OCI-LY3 (cell line): ENCODE measurements at regions not wholly inside any gene's neighbourhood (a gene's known extent, or its start where the extent isn't known, plus 50 kb on each side); places are given as distances from the start of the nearest gene placed in this dataset.

Experiments used
- H2AFZ ChIP-seq: fragments of 200-600, 300-600 bp; shearing (Covaris generic); 2 replicates; pipeline ENCODE4 v1.6.0; 2014; ENCODE audit warnings: antibody characterized with exemption, low read depth, low read length
- H3K27ac ChIP-seq: fragments of 200-600, 300-600 bp; sonication (generic); 2 replicates; pipeline ENCODE4 v1.5.1; 2014; ENCODE audit warnings: mild to moderate bottlenecking, low read length, moderate library complexity, mixed read lengths
- H3K27me3 ChIP-seq: fragments of 200-600, 300-600 bp; sonication (generic); 2 replicates; pipeline ENCODE4 v1.6.1; 2014; ENCODE audit warnings: low read depth, low read length, mixed read lengths
- H3K36me3 ChIP-seq: fragments of 200-600, 300-600 bp; sonication (generic); replicated peaks from 2 replicates; pipeline ENCODE3; 2014; ENCODE audit warnings: low read depth, low read length, mixed read lengths
- H3K4me1 ChIP-seq: fragments of 300-600, 200-600 bp; sonication (generic); 2 replicates; pipeline ENCODE4 v1.6.1; 2014; ENCODE audit warnings: low read length, mixed read lengths
- H3K4me2 ChIP-seq: fragments of 200-600, 300-600 bp; sonication (generic); 2 replicates; pipeline ENCODE4 v1.6.1; 2014; ENCODE audit warnings: low read length, mixed read lengths
- H3K4me3 ChIP-seq: fragments of 300-600, 200-600 bp; sonication (generic); 2 replicates; pipeline ENCODE4 v1.5.1; 2014; ENCODE audit warnings: antibody characterized with exemption, mild to moderate bottlenecking, low read length, moderate library complexity
- H3K79me2 ChIP-seq: fragments of 300-600, 200-600 bp; shearing (Covaris generic); 2 replicates; pipeline ENCODE4 v1.6.1; 2014; ENCODE audit warnings: mild to moderate bottlenecking, low read length, mixed read lengths
- H3K9ac ChIP-seq: fragments of 300-600, 200-600 bp; shearing (Covaris generic); 2 replicates; pipeline ENCODE4 v1.6.0; 2014; ENCODE audit warnings: mild to moderate bottlenecking, low read length, moderate library complexity
- H3K9me3 ChIP-seq: fragments of 200-600, 300-600 bp; shearing (Covaris generic); 2 replicates; pipeline ENCODE4 v1.6.1; 2014; ENCODE audit warnings: low read length, mixed read lengths; ENCODE audit not compliant: insufficient read depth
- H4K20me1 ChIP-seq: fragments of 200-600, 300-600 bp; sonication (generic); 2 replicates; pipeline ENCODE4 v1.6.1; 2016; ENCODE audit warnings: low read length, mixed read lengths; ENCODE audit not compliant: insufficient read depth
- EZH2phosphoT487 ChIP-seq: fragments of 200-600 bp; shearing (Covaris generic); IDR thresholded peaks from 2 replicates; pipeline ENCODE4 v1.6.1; 2018; ENCODE audit warnings: antibody characterized with exemption, mixed run types, low read depth
- TF ChIP-seq, protein P1 (sequence below): fragments of 200-600, 300-600 bp; sonication (generic); IDR thresholded peaks from 2 replicates; pipeline ENCODE4 v1.5.1; 2014; ENCODE audit warnings: antibody characterized with exemption, low read length, low read depth

DNA sequence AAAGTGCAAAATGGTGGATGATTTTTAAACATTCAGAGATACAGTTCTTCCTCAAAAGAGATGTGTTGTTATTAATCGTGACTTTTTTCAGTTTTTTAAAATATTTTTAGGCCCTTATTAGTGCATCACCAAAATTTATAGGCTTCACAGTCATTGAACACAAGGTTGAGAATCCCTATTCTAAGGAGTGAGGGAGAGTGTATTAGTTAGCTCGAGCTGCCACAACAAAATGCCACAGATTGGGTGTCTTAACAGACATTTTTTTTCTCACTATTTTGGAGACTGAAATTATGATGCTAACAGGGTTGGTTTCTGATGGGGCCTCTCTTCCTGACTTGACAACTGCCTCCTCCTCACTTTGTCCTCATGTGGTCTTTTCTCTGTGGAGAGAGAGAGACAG lies 145.9 kb upstream of the TPRG1 start:
- TF ChIP-seq, protein P1, sequence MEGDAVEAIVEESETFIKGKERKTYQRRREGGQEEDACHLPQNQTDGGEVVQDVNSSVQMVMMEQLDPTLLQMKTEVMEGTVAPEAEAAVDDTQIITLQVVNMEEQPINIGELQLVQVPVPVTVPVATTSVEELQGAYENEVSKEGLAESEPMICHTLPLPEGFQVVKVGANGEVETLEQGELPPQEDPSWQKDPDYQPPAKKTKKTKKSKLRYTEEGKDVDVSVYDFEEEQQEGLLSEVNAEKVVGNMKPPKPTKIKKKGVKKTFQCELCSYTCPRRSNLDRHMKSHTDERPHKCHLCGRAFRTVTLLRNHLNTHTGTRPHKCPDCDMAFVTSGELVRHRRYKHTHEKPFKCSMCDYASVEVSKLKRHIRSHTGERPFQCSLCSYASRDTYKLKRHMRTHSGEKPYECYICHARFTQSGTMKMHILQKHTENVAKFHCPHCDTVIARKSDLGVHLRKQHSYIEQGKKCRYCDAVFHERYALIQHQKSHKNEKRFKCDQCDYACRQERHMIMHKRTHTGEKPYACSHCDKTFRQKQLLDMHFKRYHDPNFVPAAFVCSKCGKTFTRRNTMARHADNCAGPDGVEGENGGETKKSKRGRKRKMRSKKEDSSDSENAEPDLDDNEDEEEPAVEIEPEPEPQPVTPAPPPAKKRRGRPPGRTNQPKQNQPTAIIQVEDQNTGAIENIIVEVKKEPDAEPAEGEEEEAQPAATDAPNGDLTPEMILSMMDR = no peak
- TF ChIP-seq EZH2phosphoT487 = no peak
- no peaks in the 10 kb centered on the region for H3K9me3 ChIP-seq
- no peak overlapping the region for H3K27ac ChIP-seq
- no peak overlapping the region for H3K9ac ChIP-seq
- no peaks in the 10 kb centered on the region for H3K36me3 ChIP-seq
- H3K4me1 ChIP-seq = no peaks in the 10 kb centered on the region
- H3K27me3 ChIP-seq = no peaks in the 10 kb centered on the region
- H2AFZ ChIP-seq = no peak overlapping the region
- H3K4me3 ChIP-seq = no peak overlapping the region
- no peak overlapping the region for H3K4me2 ChIP-seq
- no peaks in the 10 kb centered on the region for H3K79me2 ChIP-seq
- H4K20me1 ChIP-seq = no peaks in the 10 kb centered on the region

DNA sequence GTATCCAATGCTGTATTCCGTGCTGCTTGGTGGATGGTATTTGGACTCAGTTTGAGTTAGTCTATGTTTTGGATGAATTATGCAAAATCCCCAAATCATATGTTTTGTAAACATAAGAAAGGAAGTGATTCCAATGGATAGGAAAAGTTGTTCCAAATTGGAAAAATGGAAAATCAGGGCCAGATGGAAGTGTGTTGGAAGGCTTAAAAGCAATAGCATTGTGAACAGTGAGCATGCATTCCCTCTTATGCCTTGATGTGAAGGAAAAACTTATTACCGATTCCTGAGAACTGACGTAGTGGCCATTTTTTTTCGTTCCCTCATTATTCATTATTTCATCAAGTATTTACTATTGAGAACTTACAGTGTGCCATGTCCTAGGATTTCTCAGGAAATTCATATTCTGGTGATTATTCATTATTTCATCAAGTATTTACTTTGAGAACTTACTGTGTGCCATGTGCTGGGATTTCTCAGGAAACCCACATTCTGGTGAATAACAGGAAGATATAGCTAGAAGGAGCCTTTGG lies 144.1 kb upstream of the TPRG1 start:
- H3K79me2 ChIP-seq = no peaks in the 10 kb centered on the region
- no peaks in the 10 kb centered on the region for H4K20me1 ChIP-seq
- H3K27ac ChIP-seq = no peak overlapping the region
- TF ChIP-seq EZH2phosphoT487 = no peak
- TF ChIP-seq, protein P1 = no peak
- H3K9ac ChIP-seq = no peak overlapping the region
- no peak overlapping the region for H3K4me3 ChIP-seq
- no peak overlapping the region for H3K4me2 ChIP-seq
- H3K27me3 ChIP-seq = no peaks in the 10 kb centered on the region
- H3K4me1 ChIP-seq = no peaks in the 10 kb centered on the region
- no peaks in the 10 kb centered on the region for H3K9me3 ChIP-seq
- H3K36me3 ChIP-seq = no peaks in the 10 kb centered on the region
- no peak overlapping the region for H2AFZ ChIP-seq

DNA sequence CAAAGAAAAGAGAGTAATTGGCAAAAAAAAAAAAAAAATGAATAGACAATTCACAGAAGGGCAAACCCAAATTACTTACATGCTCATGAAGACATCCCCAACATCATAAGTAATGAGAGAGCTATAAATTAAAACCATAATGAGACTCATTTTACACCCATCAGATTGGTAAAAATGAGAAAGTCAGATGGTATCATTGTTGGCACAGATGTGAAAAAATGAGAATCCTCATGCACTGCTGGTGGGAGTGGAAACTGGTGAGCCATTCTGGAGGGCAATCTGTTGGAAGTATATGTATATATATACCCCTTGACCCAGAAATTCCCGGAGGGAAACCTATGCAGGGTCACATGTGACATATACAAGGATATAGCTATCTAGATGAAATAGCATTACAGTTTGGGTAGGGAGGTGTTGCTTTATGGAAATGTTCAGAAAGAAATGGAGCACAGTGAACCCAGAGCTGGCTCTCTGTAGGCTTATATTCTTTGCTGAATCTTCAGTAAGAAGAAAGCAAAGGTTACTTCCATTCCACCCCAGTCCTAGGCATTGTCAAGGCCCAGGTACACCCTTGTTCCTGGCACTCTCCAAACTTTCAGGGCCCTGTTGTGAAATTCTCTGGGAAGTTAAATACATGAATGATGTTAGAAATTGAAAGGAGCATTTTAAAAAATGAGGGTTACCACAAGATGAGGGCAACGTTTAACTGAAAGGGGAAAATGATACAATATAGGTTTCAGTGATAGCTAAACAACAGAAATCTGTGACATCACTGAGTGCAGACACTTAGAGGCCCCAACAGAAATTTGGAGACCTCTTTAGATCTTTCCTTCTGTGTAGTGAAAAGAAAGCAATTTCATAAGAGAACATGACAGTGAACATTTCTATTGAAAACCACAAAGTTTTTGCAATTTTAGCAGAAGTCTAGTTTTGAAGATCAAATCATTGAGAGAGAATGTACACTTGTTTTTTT lies 132.7 kb upstream of the TPRG1 start:
- Histone ChIP-seq H3K9ac (no peak overlapping the region), H2AFZ (no peak overlapping the region), H3K4me1 (peaks cover 16% of the 10 kb centered on the region), H4K20me1 (no peaks in the 10 kb centered on the region), H3K27ac (no peak overlapping the region), H3K27me3 (no peaks in the 10 kb centered on the region), H3K36me3 (no peaks in the 10 kb centered on the region), H3K79me2 (no peaks in the 10 kb centered on the region), H3K4me3 (no peak overlapping the region), H3K4me2 (no peak overlapping the region), H3K9me3 (no peaks in the 10 kb centered on the region)
- no peak for TF ChIP-seq EZH2phosphoT487

DNA sequence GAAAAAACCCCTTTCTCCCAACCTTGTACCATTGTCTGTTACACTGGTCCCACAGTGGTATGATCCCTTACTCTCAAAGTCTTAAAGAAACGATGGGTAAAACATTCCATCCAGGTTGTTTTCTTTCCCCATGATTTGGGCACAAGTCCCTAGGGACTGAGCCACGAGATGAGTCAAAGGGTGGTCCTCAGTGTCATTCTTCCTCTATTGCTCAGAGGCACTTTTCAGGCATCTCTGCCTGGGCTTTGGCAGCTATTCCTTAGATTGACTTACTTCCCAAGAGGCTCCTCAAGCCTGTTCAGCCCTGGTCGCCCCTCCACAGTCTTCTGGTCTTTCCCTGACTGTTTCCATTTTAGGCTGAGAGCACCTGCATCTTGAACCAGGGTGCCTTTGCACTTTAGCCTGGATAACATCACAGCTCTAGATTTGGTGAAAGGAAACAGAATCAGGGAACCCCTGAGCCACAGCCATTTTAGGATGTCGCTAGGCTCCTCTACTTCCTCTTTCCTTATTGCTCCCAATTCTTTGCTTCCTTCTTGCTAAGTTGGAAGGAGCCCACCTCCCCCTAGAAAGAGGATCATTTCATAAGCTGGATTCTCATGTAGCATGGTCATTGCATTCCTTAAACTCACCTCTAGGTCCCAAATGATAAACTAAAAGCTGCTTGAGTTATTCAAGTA lies 131.0 kb upstream of the TPRG1 start:
- H3K27ac ChIP-seq = no peak overlapping the region
- H3K9ac ChIP-seq = peak overlapping the region; percentile 2; the same call in 1 of the 2 replicates
- H4K20me1 ChIP-seq = no peaks in the 10 kb centered on the region
- H3K27me3 ChIP-seq = no peaks in the 10 kb centered on the region
- peaks cover 16% of the 10 kb centered on the region for H3K4me1 ChIP-seq
- no peak overlapping the region; the same call in 1 of the 2 replicates for H3K4me3 ChIP-seq
- peak overlapping the region; percentile 35 for H3K4me2 ChIP-seq
- no peak for TF ChIP-seq EZH2phosphoT487
- TF ChIP-seq, protein P1 = no peak
- peak overlapping the region; percentile 23; the same call in 1 of the 2 replicates for H2AFZ ChIP-seq
- H3K9me3 ChIP-seq = no peaks in the 10 kb centered on the region
- no peaks in the 10 kb centered on the region for H3K79me2 ChIP-seq
- no peaks in the 10 kb centered on the region for H3K36me3 ChIP-seq
